H9 (cell line): ENCODE measurements at regions not wholly inside any gene's neighbourhood (a gene's known extent, or its start where the extent isn't known, plus 50 kb on each side); places are given as distances from the start of the nearest gene placed in this dataset.

ENCODE experiments used
- DNase-seq: peaks from one replicate; pipeline ENCODE4 v3.0.0-alpha.2; 2017
- H2AFZ ChIP-seq: one replicate; pipeline ENCODE4 v1.6.1; 2013; ENCODE audit warnings: mild to moderate bottlenecking, low read length, control low read depth, moderate library complexity
- H2AK5ac ChIP-seq: 2 replicates; pipeline ENCODE4 v1.6.1; 2013; ENCODE audit warnings: low read length, control low read depth, mixed read lengths; ENCODE audit not compliant: insufficient read length
- H2BK120ac ChIP-seq: one replicate; pipeline ENCODE4 v1.6.1; 2013; ENCODE audit warnings: low read depth, mild to moderate bottlenecking, low read length, control low read depth, inconsistent platforms; ENCODE audit not compliant: poor library complexity, severe bottlenecking
- H2BK12ac ChIP-seq: 2 replicates; pipeline ENCODE4 v1.6.1; 2013; ENCODE audit warnings: low read length, control low read depth, mixed read lengths, low read depth; ENCODE audit not compliant: insufficient read length
- H2BK15ac ChIP-seq: 2 replicates; pipeline ENCODE4 v1.6.1; 2013; ENCODE audit warnings: low read depth, low read length, control low read depth
- H2BK20ac ChIP-seq: one replicate; pipeline ENCODE4 v1.6.1; 2013; ENCODE audit warnings: low read depth, mild to moderate bottlenecking, low read length, control low read depth, inconsistent platforms; ENCODE audit not compliant: poor library complexity, severe bottlenecking
- H2BK5ac ChIP-seq: 2 replicates; pipeline ENCODE4 v1.6.1; 2013; ENCODE audit warnings: low read length, control low read depth, mixed read lengths; ENCODE audit not compliant: insufficient read length
- H3K14ac ChIP-seq: 2 replicates; pipeline ENCODE4 v1.6.1; 2013; ENCODE audit warnings: low read length, control low read depth; ENCODE audit not compliant: insufficient read depth
- H3K18ac ChIP-seq: 2 replicates; pipeline ENCODE4 v1.6.1; 2013; ENCODE audit warnings: low read depth, mild to moderate bottlenecking, mixed read lengths, low read length, control low read depth; ENCODE audit not compliant: insufficient read length
- H3K23ac ChIP-seq: 2 replicates; pipeline ENCODE4 v1.6.1; 2013; ENCODE audit warnings: low read length, control low read depth, mixed read lengths, low read depth; ENCODE audit not compliant: insufficient read length
- H3K23me2 ChIP-seq: 2 replicates; pipeline ENCODE4 v1.6.1; 2013; ENCODE audit warnings: low read depth, mild to moderate bottlenecking, mixed read lengths, low read length, control low read depth; ENCODE audit not compliant: insufficient read length, poor library complexity, severe bottlenecking
- H3K27ac ChIP-seq: 2 replicates; pipeline ENCODE4 v1.5.1; 2013; ENCODE audit warnings: low read length, control low read depth, mixed read lengths, low read depth; ENCODE audit not compliant: insufficient read length
- H3K27me3 ChIP-seq: 2 replicates; pipeline ENCODE4 v1.6.1; 2013; ENCODE audit warnings: low read length, control low read depth, inconsistent platforms; ENCODE audit not compliant: insufficient read depth
- H3K4ac ChIP-seq: 2 replicates; pipeline ENCODE4 v1.6.1; 2013; ENCODE audit warnings: low read depth, mild to moderate bottlenecking, control low read depth, inconsistent platforms, low read length, moderate library complexity
- H3K4me1 ChIP-seq: 2 replicates; pipeline ENCODE4 v1.6.1; 2013; ENCODE audit warnings: low read length, control low read depth, inconsistent platforms; ENCODE audit not compliant: insufficient read depth
- H3K4me2 ChIP-seq: 2 replicates; pipeline ENCODE4 v1.6.1; 2013; ENCODE audit warnings: low read length, control low read depth, mixed read lengths; ENCODE audit not compliant: insufficient read length, insufficient read depth
- H3K56ac ChIP-seq: 2 replicates; pipeline ENCODE4 v1.6.1; 2013; ENCODE audit warnings: low read depth, mild to moderate bottlenecking, mixed read lengths, low read length, control low read depth; ENCODE audit not compliant: insufficient read length
- H3K79me1 ChIP-seq: 2 replicates; pipeline ENCODE4 v1.6.1; 2013; ENCODE audit warnings: low read depth, mild to moderate bottlenecking, moderate library complexity, low read length, control low read depth, inconsistent platforms; ENCODE audit not compliant: insufficient read depth, poor library complexity, severe bottlenecking
- H3K79me2 ChIP-seq: 2 replicates; pipeline ENCODE4 v1.6.1; 2013; ENCODE audit warnings: low read length, control low read depth, inconsistent platforms; ENCODE audit not compliant: insufficient read depth
- H3K9ac ChIP-seq: 2 replicates; pipeline ENCODE4 v1.6.1; 2013; ENCODE audit warnings: low read length, control low read depth, mixed read lengths; ENCODE audit not compliant: insufficient read length; ENCODE audit errors: extremely low read depth
- H3K9me3 ChIP-seq: one replicate; pipeline ENCODE4 v1.6.1; 2013; ENCODE audit warnings: low read depth, low read length, inconsistent platforms; ENCODE audit not compliant: control insufficient read depth
- H3T11ph ChIP-seq: one replicate; pipeline ENCODE4 v1.6.1; 2013; ENCODE audit warnings: mild to moderate bottlenecking, low read length, control low read depth, inconsistent platforms
- H4K20me1 ChIP-seq: one replicate; pipeline ENCODE4 v1.6.1; 2013; ENCODE audit not compliant: control insufficient read depth, insufficient read length, insufficient read depth
- H4K5ac ChIP-seq: 2 replicates; pipeline ENCODE4 v1.6.1; 2013; ENCODE audit warnings: low read depth, mild to moderate bottlenecking, mixed read lengths, low read length, control low read depth; ENCODE audit not compliant: insufficient read length
- H4K8ac ChIP-seq: replicated peaks from 2 replicates; pipeline ENCODE4 v1.6.1; 2013; ENCODE audit warnings: low read length, control low read depth, mixed read lengths, low read depth; ENCODE audit not compliant: insufficient read length
- H4K91ac ChIP-seq: 2 replicates; pipeline ENCODE4 v1.6.1; 2013; ENCODE audit warnings: low read depth, mild to moderate bottlenecking, moderate library complexity, mixed read lengths, low read length, control low read depth; ENCODE audit not compliant: insufficient read length
- H3K27ac Mint-ChIP-seq, 3 experiments: 2 replicates in 2 of 3; 3 replicates in 1 of 3; pipeline ENCODE4 v1.8.0; 2020 to 2021; ENCODE audit warnings: mixed read lengths in 3 of 3, mild to moderate bottlenecking in 1 of 3, moderate library complexity in 1 of 3
- H3K27me3 Mint-ChIP-seq: 2 replicates; pipeline ENCODE4 v1.8.0; 2021; ENCODE audit warnings: low read depth, mild to moderate bottlenecking, moderate library complexity, mixed read lengths
- H3K36me3 Mint-ChIP-seq, 3 experiments: 2 replicates in 2 of 3; 3 replicates in 1 of 3; pipeline ENCODE4 v1.8.0; 2020 to 2021; ENCODE audit warnings: low read depth in 3 of 3, mixed read lengths in 3 of 3; ENCODE audit not compliant: insufficient read depth in 1 of 3
- H3K4me1 Mint-ChIP-seq, 2 experiments: 2 replicates each; pipeline ENCODE4 v1.8.0; 2020; ENCODE audit warnings: mixed read lengths in 2 of 2
- H3K4me3 Mint-ChIP-seq, 2 experiments: 2 replicates in 1 of 2; 3 replicates in 1 of 2; pipeline ENCODE4 v1.8.0; 2020 to 2021; ENCODE audit warnings: mild to moderate bottlenecking in 2 of 2, mixed read lengths in 2 of 2, moderate library complexity in 1 of 2
- H3K9me3 Mint-ChIP-seq, 2 experiments: 2 replicates in 1 of 2; 3 replicates in 1 of 2; pipeline ENCODE4 v1.8.0; 2020; ENCODE audit warnings: mild to moderate bottlenecking in 2 of 2, mixed read lengths in 2 of 2, moderate library complexity in 1 of 2
- CTCF ChIP-seq: fragments of 200-600 bp; sonication (generic); conservative IDR thresholded peaks from 3 replicates; pipeline ENCODE4 v1.8.0; 2021; ENCODE audit warnings: antibody characterized with exemption, mild to moderate bottlenecking
- WGBS: extraction: QIAGEN DNeasy Blood & Tissue Kit; methylation state at CpG from one replicate; pipeline ENCODE4 v1.1.7; 2013; ENCODE audit warnings: missing lambda C conversion rate, low lambda C conversion rate, mixed read lengths; ENCODE audit not compliant: insufficient read length; ENCODE audit errors: extremely low coverage; 5-methylcytosine and 5-hydroxymethylcytosine counted together

- H3K18ac ChIP-seq = no peak overlapping the region
- no peak overlapping the region for H3K56ac ChIP-seq
- peaks cover 4 to 9% of the 10 kb centered on the region in 2 experiments; a peak in 4 of 5 replicates for H3K9me3 Mint-ChIP-seq
- H3K23ac ChIP-seq = no peak overlapping the region
- H3K79me1 ChIP-seq = no peaks in the 10 kb centered on the region
- no peak overlapping the region for H2AFZ ChIP-seq
- no peaks in the 10 kb centered on the region for H3K79me2 ChIP-seq
- peaks cover 0 to 6% (median 1%) of the 10 kb centered on the region in 3 experiments; a peak in 2 of 7 replicates for H3K36me3 Mint-ChIP-seq
- no peaks in the 10 kb centered on the region for H3K27me3 ChIP-seq
- H3K14ac ChIP-seq = no peak overlapping the region
- no peak overlapping the region for H3K4ac ChIP-seq
- H2BK120ac ChIP-seq = no peak overlapping the region
- no peak overlapping the region for H2BK20ac ChIP-seq
- H3K27ac ChIP-seq = no peak overlapping the region
- no CpG with 5 or more reads among the region's 6 CpGs for WGBS
- no peak overlapping the region for H4K91ac ChIP-seq
- no peak for DNase-seq
- H4K8ac ChIP-seq = no peak overlapping the region
- H3K4me2 ChIP-seq = no peak overlapping the region
- TF ChIP-seq CTCF = no peak
- peaks cover 1% of the 10 kb centered on the region; the same call in 1 of the 2 replicates for H3K27me3 Mint-ChIP-seq
- H3K23me2 ChIP-seq = no peaks in the 10 kb centered on the region
- no peaks in the 10 kb centered on the region for H3K4me1 ChIP-seq
- H3K9ac ChIP-seq = no peak overlapping the region
- H3K9me3 ChIP-seq = no peaks in the 10 kb centered on the region
- H2BK12ac ChIP-seq = no peak overlapping the region
- H3K4me3 Mint-ChIP-seq = no peak overlapping the region
- H3K4me1 Mint-ChIP-seq = peaks cover 2 to 3% of the 10 kb centered on the region in 2 experiments; a peak in 1 of 4 replicates
- H2AK5ac ChIP-seq = no peak overlapping the region
- no peak overlapping the region for H2BK5ac ChIP-seq
- no peak overlapping the region for H2BK15ac ChIP-seq
- no peak overlapping the region for H3K27ac Mint-ChIP-seq
- H4K20me1 ChIP-seq = no peaks in the 10 kb centered on the region
- no peak overlapping the region for H4K5ac ChIP-seq
- no peak overlapping the region for H3T11ph ChIP-seq
Observed at GRCh38 chr20:58566981-58567380, 51.8 kb upstream of the APCDD1L start.
